HG02798 (cell line): ENCODE measurements at regions not wholly inside any gene's neighbourhood (a gene's known extent, or its start where the extent isn't known, plus 50 kb on each side); places are given as distances from the start of the nearest gene placed in this dataset.
"Not testable (repeated sequence)": the region's sequence is repeated elsewhere in the genome, so short reads cannot be mapped to it uniquely, and the experiment has no call there.

ENCODE experiments used
- ATAC-seq: cut with Tn5 transposase; IDR thresholded peaks from one replicate; pipeline ENCODE4 v1.9.1; 2021; ENCODE audit warnings: mild to moderate bottlenecking; ENCODE audit not compliant: unreplicated experiment, poor library complexity

- no peak for ATAC-seq
These were observed 85.6 kb downstream of the OLFM1 start for GRCh38 chr9:135173066-135173465.

DNA sequence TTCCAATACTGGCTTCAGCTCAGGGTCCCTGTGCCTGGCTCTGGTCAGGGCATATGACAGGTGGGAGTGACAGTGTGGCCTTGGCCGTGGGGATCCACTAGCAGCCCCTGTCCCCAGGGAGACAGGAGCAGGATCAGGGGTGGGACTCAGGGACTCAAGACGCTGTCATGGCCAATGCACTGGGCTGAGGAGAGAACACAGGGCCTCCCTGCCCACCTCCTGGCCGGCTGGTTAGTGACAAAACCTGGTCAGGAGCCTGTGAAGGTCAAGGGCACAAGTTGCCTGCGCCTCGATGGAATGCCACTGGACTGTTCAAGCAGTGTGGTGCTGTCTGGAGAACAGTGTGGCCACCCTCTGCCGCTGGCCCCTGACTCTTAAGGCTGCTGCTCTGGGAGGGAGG, 86.8 kb downstream of the OLFM1 start:
- ATAC-seq = no peak

GRCh38 chr9:135174981-135175380, 87.5 kb downstream of the OLFM1 start:
- ATAC-seq = no peak

- no peak for ATAC-seq
These were observed 88.8 kb downstream of the OLFM1 start for GRCh38 chr9:135176284-135176683.

DNA sequence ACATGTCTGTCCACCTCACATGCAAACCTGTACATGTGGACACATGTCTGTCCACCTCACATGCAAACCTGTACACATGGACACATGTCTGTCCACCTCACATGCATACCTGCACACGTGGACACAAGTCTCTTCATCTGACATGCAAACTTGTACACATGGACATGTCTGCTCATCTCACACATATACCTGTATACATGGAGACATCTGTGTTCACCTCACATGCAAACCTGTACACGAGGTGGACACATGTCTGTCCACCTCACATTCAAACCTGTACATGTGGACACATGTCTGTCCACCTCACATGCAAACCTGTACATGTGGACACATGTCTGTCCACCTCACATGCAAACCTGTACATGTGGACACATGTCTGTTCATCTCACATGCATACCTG, 90.1 kb downstream of the OLFM1 start:
- ATAC-seq = not testable (repeated sequence)

DNA sequence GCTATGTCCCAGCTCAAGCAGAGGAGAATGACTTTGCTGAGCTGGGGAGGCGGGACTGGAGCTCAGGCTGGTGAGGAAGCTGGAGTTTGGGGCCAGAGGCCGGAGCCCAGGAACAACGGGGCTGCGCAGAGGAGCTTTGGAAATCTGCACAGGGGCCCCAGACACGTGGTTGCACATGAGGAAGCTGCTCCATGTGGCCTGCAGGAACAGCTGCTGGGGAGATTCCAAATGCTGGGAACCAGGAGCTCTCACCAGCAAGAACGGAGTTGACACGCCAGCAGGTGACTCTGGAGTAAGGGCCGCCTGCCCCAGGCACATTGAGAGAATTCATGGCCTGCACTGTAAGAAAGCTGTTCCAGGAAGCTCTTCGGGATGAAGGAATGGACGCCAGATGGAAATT, 91.0 kb downstream of the OLFM1 start:
- no peak for ATAC-seq

DNA sequence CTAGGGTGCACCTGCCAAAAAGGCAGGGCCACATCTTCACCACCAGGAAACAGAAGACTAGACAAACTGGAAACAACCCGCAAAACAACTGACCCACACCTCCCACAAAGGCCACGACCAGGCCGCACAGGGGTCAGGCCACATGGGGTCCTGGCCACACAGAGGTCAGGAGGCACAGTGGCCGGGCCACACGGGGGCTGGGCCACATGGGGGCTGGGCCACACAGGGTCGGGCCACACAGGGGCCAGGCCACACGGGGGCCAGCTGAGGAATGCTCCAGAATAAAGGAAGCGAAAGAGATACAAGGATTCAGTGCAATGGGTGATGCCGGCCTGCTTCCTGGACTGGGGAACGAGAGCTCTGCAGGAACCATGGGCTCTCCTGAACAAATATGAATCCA, 91.6 kb downstream of the OLFM1 start:
- ATAC-seq = no peak

DNA sequence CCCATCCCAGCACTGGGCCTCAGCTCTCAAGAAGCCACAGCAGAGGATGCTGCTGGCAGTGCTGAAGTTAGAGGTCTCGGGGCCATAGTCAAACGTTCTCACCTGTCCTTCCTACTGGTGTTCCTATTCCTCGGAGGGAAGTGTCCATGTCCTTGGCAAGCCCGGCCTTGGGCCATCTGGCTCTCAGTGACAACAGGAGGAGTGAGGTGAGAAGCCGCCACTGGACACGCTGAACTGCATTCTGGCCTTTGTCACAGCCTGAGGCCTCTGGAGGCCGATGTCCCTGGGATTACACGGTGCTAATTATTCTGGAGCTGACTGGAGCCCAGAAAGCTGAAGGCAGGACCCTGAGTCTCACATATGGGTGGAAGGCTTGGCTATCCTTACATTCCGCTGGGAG, 92.5 kb downstream of the OLFM1 start:
- ATAC-seq = no peak

- ATAC-seq = no peak
These were observed 93.1 kb downstream of the OLFM1 start for GRCh38 chr9:135180586-135180985.

GRCh38 chr9:135181336-135181735, 93.9 kb downstream of the OLFM1 start:
- no peak for ATAC-seq

DNA sequence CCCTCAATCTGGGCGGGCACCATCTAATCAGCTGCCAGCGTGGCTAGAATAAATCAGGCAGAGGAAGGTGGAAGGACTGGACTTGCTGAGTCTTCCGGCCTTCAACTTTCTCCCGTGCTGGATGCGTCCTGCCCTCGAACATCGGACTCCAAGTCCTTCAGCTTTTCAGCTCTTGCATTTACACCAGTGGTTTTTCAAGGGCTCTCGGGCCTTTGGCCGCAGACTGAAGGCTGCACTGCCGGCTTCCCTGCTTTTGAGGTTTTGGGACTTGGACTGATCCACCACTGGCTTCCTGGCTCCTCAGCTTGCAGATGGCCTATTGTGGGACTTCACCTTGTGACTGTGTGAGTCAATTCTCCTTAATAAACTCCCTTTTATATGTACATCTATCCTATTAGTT, 94.4 kb downstream of the OLFM1 start:
- ATAC-seq = not testable (repeated sequence)

- ATAC-seq = no peak
These were observed 95.6 kb downstream of the OLFM1 start for GRCh38 chr9:135183069-135183468.

- no peak for ATAC-seq
These were observed 96.2 kb downstream of the OLFM1 start for GRCh38 chr9:135183528-135184180.

DNA sequence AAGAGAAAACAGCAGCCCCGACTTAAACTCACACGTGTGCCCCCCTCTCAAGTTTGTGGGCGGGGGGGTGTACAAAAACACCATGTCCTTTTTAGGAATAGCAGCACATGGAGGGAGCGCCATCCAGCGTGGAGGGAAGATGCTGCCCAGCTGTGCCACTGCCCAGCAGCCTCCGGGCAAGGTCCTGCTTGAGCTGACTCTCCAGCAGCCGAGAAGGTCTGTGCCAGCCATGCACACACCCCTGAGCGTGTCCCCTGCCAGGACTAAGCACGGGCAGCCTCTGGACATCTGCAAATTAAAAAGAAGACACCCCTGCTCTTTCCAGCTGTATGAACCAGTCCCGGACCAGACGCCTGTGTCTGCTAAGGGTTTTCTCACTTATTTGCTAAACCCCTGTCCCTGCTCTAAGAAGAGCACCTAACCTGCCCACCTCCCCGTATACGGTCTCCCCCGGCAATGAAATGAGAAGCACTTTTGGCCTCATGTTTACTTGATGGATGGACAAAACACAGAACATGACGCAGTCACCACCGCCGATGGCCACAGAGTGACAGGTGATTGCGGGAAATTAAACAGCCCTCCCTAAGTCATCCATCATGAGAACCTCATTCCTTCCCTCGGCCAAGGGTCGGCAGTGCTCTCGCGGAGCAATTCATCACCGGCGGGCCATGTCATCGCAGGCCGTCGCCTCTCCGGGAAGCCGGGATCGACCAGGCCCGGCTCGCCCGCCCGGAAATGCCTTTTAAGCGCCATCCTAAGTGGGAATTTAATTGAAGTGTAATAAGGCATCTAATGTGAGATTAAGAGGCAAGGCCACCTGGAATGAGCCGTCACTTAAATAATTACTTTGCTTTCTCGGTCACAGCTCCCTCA, 96.9 kb downstream of the OLFM1 start:
- ATAC-seq = no peak

GRCh38 chr9:135185060-135185459, 97.6 kb downstream of the OLFM1 start:
- ATAC-seq = no peak

DNA sequence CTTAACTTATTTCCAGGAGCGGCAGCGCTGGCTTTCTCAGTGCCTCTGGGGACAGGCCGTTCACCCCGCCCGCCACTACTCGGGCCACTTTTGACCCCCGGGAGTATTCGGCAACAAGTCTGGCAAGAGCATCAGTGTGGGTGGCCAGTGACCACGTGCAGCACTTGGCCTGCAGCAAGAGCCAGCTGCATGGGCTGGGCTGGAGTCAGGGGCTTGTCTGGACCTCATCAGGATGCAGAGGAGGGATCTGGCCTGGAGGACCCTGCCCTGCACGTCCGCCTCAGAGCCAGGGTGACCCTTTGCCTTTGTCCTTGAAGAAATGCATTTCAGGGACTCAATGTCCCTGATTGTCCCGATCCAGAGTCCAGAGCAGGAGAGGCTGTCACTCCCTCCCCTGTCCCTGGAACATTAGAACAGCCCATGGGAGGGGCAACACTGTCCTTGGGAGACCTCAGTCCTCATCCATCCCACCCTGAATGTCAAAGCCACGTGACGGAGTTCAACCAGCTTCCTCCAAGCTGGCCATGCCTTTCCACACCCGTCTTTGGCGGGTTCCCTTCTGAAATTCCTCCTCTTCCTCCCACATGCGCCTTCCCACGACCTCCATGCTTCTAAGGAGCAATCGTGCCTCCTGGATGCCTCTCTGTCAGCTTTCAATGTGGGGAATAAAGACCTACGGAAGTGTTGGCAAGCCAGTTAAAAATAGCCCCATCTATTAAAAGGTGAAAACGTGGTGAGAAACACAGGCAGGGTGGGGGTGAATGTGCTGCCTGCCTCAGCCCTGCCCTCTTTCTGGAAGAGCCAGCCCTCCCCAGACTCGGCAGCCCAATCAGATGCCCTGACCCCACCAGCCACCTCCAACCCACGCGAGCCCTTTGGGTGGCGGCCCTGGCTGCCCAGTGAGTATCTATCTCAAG, 99.0 kb downstream of the OLFM1 start:
- ATAC-seq = no peak

GRCh38 chr9:135187365-135187764, 99.9 kb downstream of the OLFM1 start:
- ATAC-seq = no peak

DNA sequence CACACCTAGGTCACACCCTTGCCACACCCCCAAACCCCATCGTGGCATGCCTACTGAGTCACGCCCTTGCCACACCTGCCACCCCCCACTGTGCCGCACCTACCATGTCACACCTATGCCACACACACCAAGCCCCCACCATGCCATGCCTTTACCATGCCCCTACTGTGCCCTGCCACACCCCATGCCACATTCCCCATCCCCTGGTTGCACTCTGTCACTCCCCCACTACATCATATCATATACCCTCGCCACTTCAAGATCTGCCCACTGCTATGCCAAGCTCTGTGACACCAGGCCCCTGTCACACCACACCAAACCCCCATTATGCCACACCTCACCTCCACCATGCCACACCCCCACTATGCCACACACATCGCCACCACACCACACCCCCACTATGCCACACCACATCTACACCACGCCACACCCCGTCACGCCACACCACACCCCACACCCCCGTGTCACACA, 101.2 kb downstream of the OLFM1 start:
- no peak for ATAC-seq

- no peak for ATAC-seq
These were observed 102.0 kb downstream of the OLFM1 start for GRCh38 chr9:135189497-135189896.

- no peak for ATAC-seq
These were observed 103.5 kb downstream of the OLFM1 start for GRCh38 chr9:135190789-135191577.
